Body of pancreas (tissue), 4 donors: ENCODE measurements at regions not wholly inside any gene's neighbourhood (a gene's known extent, or its start where the extent isn't known, plus 50 kb on each side); places are given as distances from the start of the nearest gene placed in this dataset.
"Not testable (repeated sequence)": the region's sequence is repeated elsewhere in the genome, so short reads cannot be mapped to it uniquely, and the experiment has no call there.

ENCODE experiments used
- ATAC-seq: fragments of 150-250 bp; one replicate; pipeline ENCODE4 v1.9.1; 2016
- DNase-seq, 4 donors: peaks; one replicate each; pipeline ENCODE4 v3.0.0-alpha.2; 2019
- H3K27ac ChIP-seq, 4 donors: fragments of 200-600 bp; sonication (generic); 1 replicate in 3 of 4; 2 replicates in 1 of 4; pipeline versions ENCODE4 v1.5.1 to v1.6.1; 2016 to 2019; ENCODE audit warnings: mild to moderate bottlenecking in 1 of 4, mixed read lengths in 1 of 4, moderate library complexity in 1 of 4
- H3K27me3 ChIP-seq, 2 donors: fragments of 200-600 bp; sonication (generic); one replicate each; pipeline ENCODE4 v1.6.0; 2016; ENCODE audit warnings: mild to moderate bottlenecking in 1 of 2
- H3K36me3 ChIP-seq, 2 donors: fragments of 200-600 bp; sonication (generic); replicated peaks in 1 of 2; 2 replicates each; pipeline ENCODE4 v1.5.1; 2016; ENCODE audit warnings: low read depth in 2 of 2; ENCODE audit not compliant: insufficient read depth in 1 of 2
- H3K4me1 ChIP-seq: fragments of 200-600 bp; sonication (generic); one replicate; pipeline ENCODE4 v1.6.0; 2016
- H3K4me3 ChIP-seq, 2 donors: fragments of 200-600 bp; sonication (generic); 1 replicate in 1 of 2; 2 replicates in 1 of 2; pipeline ENCODE4 v1.5.1; 2016 to 2019
- H3K9me3 ChIP-seq, 3 donors: fragments of 200-600 bp; sonication (generic); 1 replicate in 2 of 3; 2 replicates in 1 of 3; pipeline ENCODE4 v1.5.1; 2016
- POLR2A ChIP-seq, 3 donors: fragments of 450-650 bp; IDR thresholded peaks; one replicate each; pipeline ENCODE4 v1.6.1; 2016; ENCODE audit warnings: antibody characterized with exemption in 3 of 3, mild to moderate bottlenecking in 2 of 3
- WGBS, 2 donors: methylation state at CpG; one replicate each; pipeline ENCODE4 v1.1.5; 2017; 5-methylcytosine and 5-hydroxymethylcytosine counted together
- intact Hi-C: fragments of 100-400 bp; cut with DNase I; formaldehyde crosslinking; loops from one replicate; pipeline ENCODE4 v1.15.1; 2023
- TF ChIP-seq, protein P1 (sequence below), 7 experiments: fragments of 450-650 bp in 4 of 7; fragments of 200-600 bp in 3 of 7; sonication (generic) in 3 of 7; IDR thresholded peaks; one replicate each; pipeline ENCODE4 v1.5.1; 2016 to 2019; ENCODE audit warnings: antibody characterized with exemption in 7 of 7

DNA sequence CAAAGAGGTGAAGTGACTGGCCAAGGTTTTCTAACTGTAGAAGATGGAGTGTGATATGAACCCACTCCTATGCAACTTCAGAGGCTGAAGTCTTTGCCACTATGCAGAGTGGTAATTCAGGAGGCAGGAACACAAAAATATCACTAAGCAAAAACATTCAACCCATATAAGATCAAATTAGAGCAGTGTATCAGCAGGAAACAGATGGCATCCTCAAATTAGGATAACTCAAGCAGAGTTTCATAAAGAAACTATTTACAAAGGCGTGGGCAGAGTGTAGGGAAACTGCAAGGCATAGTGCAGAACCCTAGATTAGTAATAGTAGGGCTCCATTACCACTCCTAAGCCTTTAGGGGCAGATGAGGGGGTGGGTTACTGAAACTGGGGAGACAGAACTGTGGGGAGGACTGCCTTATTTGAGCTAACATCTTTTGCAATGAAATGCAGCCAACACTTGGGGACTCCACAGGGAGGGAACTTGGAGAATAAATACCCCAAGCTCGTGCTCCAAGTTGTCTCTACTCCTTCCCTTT lies 72.2 kb downstream of the PTTG1 start:
- H3K4me1 ChIP-seq: no peaks in the 10 kb centered on the region
- no peak for TF ChIP-seq POLR2A (IDR thresholded peaks at IDR 0.05)
- TF ChIP-seq, protein P1, sequence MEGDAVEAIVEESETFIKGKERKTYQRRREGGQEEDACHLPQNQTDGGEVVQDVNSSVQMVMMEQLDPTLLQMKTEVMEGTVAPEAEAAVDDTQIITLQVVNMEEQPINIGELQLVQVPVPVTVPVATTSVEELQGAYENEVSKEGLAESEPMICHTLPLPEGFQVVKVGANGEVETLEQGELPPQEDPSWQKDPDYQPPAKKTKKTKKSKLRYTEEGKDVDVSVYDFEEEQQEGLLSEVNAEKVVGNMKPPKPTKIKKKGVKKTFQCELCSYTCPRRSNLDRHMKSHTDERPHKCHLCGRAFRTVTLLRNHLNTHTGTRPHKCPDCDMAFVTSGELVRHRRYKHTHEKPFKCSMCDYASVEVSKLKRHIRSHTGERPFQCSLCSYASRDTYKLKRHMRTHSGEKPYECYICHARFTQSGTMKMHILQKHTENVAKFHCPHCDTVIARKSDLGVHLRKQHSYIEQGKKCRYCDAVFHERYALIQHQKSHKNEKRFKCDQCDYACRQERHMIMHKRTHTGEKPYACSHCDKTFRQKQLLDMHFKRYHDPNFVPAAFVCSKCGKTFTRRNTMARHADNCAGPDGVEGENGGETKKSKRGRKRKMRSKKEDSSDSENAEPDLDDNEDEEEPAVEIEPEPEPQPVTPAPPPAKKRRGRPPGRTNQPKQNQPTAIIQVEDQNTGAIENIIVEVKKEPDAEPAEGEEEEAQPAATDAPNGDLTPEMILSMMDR (IDR thresholded peaks at IDR 0.05): no peak
- no peak overlapping the region for H3K27ac ChIP-seq
- 37 to 61% methylated on average over 2 of the region's 2 CpGs for WGBS, 2 donors
- H3K27me3 ChIP-seq: no peaks in the 10 kb centered on the region
- H3K9me3 ChIP-seq: no peaks in the 10 kb centered on the region
- H3K36me3 ChIP-seq: no peaks in the 10 kb centered on the region
- DNase-seq (no peak), ATAC-seq (no peak)
- no peak overlapping the region for H3K4me3 ChIP-seq
- intact Hi-C loops: no loop called here

- Histone ChIP-seq H3K36me3 (no peaks in the 10 kb centered on the region), H3K9me3 (no peaks in the 10 kb centered on the region), H3K4me1 (no peaks in the 10 kb centered on the region), H3K27ac (no peak overlapping the region), H3K4me3 (no peak overlapping the region), H3K27me3 (no peaks in the 10 kb centered on the region)
- intact Hi-C loops: no loop called here
- TF ChIP-seq, protein P1 (IDR thresholded peaks at IDR 0.05): no peak
- TF ChIP-seq POLR2A (IDR thresholded peaks at IDR 0.05): no peak
- WGBS, 2 donors: 62 to 63% methylated on average over 4 of the region's 4 CpGs
- no peak for ATAC-seq
- DNase-seq: no peak
Measured at GRCh38 chr5:160494451-160494850, 72.8 kb downstream of the PTTG1 start.

DNA sequence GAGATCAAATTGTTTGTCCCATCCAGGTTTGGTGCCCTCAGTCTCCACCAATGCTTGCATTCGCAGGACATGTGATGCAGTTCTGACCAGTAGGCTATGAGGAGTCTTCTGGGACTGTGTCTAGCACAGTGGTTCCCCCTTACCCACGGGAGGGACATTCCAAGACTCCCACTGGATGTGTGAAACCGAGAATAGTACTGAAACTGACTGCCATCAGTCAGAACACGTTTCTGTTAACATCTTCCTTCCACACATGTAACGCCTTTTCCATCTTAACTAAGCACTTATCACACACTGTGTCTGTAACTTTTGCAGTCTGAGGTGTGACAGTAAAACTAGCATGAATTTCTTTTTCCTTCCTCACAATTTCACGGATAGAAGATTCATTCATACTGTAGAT lies 74.7 kb downstream of the PTTG1 start:
- DNase-seq (no peak), ATAC-seq (no peak)
- no peak overlapping the region for H3K4me3 ChIP-seq
- no peaks in the 10 kb centered on the region for H3K4me1 ChIP-seq
- no peak overlapping the region for H3K27ac ChIP-seq
- H3K36me3 ChIP-seq: no peaks in the 10 kb centered on the region
- WGBS, 2 donors: 58 to 67% methylated on average over 6 of the region's 6 CpGs
- no peaks in the 10 kb centered on the region for H3K27me3 ChIP-seq
- TF ChIP-seq, protein P1 (IDR thresholded peaks at IDR 0.05): no peak
- no peak for TF ChIP-seq POLR2A (IDR thresholded peaks at IDR 0.05)
- no peaks in the 10 kb centered on the region for H3K9me3 ChIP-seq
- intact Hi-C loops: no loop called here

DNA sequence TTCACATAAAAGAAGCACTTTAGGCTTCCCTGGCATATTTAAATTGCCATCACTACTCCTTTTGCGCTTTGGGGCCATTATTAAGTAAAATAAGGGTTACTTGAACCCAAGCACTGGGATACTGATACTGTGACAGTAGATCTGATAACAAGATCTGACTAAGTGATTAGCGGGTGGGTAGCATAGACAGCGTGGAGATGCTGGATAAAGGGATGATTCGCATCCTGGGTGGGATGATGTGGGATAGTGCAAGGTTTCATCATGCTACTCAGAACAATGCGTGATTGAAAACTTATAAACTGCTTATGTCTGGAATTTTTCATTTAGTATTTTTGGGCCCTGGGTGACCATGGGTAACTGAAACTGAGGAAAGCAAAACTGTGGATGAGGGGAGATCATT lies 75.1 kb downstream of the PTTG1 start:
- no peak overlapping the region for H3K4me3 ChIP-seq
- no peaks in the 10 kb centered on the region for H3K36me3 ChIP-seq
- DNase-seq (no peak), ATAC-seq (no peak)
- intact Hi-C loops: no loop called here
- H3K4me1 ChIP-seq: no peaks in the 10 kb centered on the region
- no peaks in the 10 kb centered on the region for H3K27me3 ChIP-seq
- no peak overlapping the region for H3K27ac ChIP-seq
- TF ChIP-seq, protein P1 (IDR thresholded peaks at IDR 0.05): no peak
- no peak for TF ChIP-seq POLR2A (IDR thresholded peaks at IDR 0.05)
- 85 to 91% methylated on average over 5 of the region's 5 CpGs for WGBS, 2 donors
- no peaks in the 10 kb centered on the region for H3K9me3 ChIP-seq

- H3K27me3 ChIP-seq: no peaks in the 10 kb centered on the region
- no peak for TF ChIP-seq POLR2A (IDR thresholded peaks at IDR 0.05)
- TF ChIP-seq, protein P1 (IDR thresholded peaks at IDR 0.05): no peak
- no peaks in the 10 kb centered on the region for H3K36me3 ChIP-seq
- H3K27ac ChIP-seq: no peak overlapping the region
- no peaks in the 10 kb centered on the region for H3K9me3 ChIP-seq
- ATAC-seq: no peak
- no peak overlapping the region for H3K4me3 ChIP-seq
- 83 to 92% methylated on average over 2 of the region's 2 CpGs for WGBS, 2 donors
- intact Hi-C loops: no loop called here
- no peaks in the 10 kb centered on the region for H3K4me1 ChIP-seq
- no peak for DNase-seq
Measured at GRCh38 chr5:160497878-160498277, 76.2 kb downstream of the PTTG1 start.

DNA sequence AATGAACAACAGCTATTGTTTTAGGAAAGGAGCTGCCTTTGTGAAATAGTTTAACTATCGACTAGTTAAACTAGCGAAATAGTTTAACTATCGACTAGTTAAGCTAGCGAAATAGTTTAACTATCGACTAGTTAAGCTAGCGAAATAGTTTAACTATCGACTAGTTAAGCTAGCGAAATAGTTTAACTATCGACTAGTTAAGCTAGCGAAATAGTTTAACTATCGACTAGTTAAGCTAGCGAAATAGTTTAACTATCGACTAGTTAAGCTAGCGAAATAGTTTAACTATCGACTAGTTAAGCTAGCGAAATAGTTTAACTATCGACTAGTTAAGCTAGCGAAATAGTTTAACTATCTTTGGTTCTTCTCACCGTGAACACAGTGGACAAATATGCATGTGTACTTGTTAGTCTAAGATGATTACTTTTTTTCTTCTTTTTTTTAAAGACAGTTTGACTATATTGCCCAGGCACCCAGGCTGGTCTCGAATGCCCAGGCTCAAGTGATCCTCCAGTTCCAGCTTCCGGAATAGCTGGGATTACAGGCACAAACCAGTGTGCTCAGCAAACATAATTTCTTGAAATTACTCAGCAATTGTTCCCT lies 76.9 kb downstream of the PTTG1 start:
- H3K4me1 ChIP-seq, H3K36me3 ChIP-seq, DNase-seq, ATAC-seq, H3K9me3 ChIP-seq, H3K27me3 ChIP-seq, H3K4me3 ChIP-seq, H3K27ac ChIP-seq, intact Hi-C loops: not testable (repeated sequence)
- 79 to 86% methylated on average over 16 to 19 of the region's 21 CpGs for WGBS, 2 donors
